CD4-positive, alpha-beta T cell treated with Interleukin-17A for 4 hours (primary cell): ENCODE measurements at regions not wholly inside any gene's neighbourhood (a gene's known extent, or its start where the extent isn't known, plus 50 kb on each side); places are given as distances from the start of the nearest gene placed in this dataset.

ENCODE experiments used
- DNase-seq: peaks from one replicate; pipeline ENCODE4 v3.0.0-alpha.2; 2020; ENCODE audit warnings: mixed read lengths

DNA sequence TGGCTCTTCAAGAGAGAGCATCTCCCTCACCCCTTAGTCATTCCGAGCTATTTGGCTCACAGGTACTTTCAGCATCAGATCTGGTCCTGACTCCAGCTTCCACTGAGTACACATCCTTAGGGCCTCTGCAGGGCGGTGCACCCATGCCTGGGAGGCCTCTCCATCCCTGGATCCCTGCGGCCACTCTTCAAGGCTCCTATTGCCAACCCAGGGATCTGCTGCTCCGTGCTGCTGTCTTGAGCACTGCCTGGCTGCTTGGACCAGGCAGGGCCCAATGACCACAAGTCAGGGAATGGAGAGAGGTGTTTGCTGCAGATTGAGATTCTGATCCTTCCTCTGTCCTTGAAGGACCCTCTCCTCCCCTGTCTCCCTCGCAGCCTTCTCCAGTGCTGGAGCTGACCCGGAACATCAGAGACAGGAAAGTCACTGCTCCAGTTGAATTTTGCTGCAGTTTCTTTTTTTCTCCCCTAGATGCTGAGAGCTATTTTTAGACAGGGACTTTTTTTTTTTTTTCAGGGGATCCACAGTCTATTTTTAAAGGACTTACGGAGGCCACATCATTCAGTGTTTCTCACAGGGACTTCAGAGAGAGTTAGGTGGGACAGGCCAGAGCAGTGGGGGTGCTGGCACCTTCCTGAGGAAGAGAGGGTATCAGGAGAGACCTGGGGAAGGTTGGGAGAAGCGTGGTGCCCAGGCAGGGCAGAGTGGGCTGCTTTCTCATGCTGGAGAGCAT, 50.1 kb upstream of the KCNA1 start:
- no peak for DNase-seq
